ENCODE measurements at regions not wholly inside any gene's neighbourhood (a gene's known extent, or its start where the extent isn't known, plus 50 kb on each side); places are given as distances from the start of the nearest gene placed in this dataset.
"Not testable (repeated sequence)": the region's sequence is repeated elsewhere in the genome, so short reads cannot be mapped to it uniquely, and the experiment has no call there.

DNA sequence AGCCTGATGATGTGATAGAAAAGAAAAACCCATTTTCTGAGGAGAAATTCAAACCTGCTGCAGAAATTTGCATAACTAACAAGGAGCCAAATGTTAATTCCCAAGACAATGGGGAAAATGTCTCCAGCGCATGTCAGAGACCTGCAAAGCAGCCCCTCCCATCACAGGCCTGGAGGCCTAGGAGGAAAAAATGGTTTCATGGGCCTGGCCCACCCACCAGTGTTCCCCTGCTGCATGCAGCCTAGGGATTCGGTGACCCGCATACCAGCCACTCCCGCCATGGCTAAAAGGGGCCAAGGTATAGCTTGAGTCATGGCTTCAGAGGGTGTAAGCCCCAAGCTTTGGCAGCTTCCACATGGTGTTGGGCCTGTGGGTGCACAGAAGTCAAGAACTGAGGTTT is 147.7 kb upstream of the SLC24A3 start:
- H3K27ac Mint-ChIP-seq; H3K4me1 Mint-ChIP-seq (ENCODE audit: low read depth); H3K27me3 Mint-ChIP-seq; H3K4me3 Mint-ChIP-seq; H3K36me3 Mint-ChIP-seq (ENCODE audit: low read depth): not testable (repeated sequence)
- H3K9me3 Mint-ChIP-seq = peaks cover 24% of the 10 kb centered on the region

- no peaks in the 10 kb centered on the region for H3K27me3 Mint-ChIP-seq
- peaks cover 16% of the 10 kb centered on the region for H3K9me3 Mint-ChIP-seq
- H3K27ac Mint-ChIP-seq = no peak overlapping the region
- peaks cover 2% of the 10 kb centered on the region for H3K4me1 Mint-ChIP-seq (ENCODE audit: low read depth)
- peaks cover 4% of the 10 kb centered on the region for H3K36me3 Mint-ChIP-seq (ENCODE audit: low read depth)
- no peak overlapping the region for H3K4me3 Mint-ChIP-seq
These were observed 144.5 kb upstream of the SLC24A3 start for GRCh38 chr20:19067986-19068385.

DNA sequence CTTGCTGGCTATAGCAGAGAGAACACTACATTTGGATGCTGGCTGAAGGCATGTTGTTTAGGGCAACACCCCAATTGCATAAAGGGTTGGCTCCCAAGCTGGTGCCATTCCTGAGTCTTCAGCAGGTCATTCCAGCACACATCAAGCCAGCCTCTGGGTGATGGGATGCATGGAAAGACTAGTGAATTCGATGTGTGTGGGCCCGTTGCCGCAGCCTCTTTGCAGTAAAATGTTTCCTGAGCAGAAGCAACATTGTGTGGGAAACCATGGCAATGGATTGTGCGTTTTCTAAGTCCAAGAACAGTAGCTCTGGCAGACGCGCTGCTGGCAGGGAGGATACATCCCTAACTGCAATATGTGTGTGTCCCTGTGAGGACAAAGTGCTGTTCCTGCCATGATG is 142.4 kb upstream of the SLC24A3 start:
- Mint-ChIP-seq H3K27me3 (no peaks in the 10 kb centered on the region), H3K4me3 (no peak overlapping the region), H3K9me3 (peaks cover 5% of the 10 kb centered on the region), H3K4me1 (ENCODE audit: low read depth) (peaks cover 18% of the 10 kb centered on the region), H3K27ac (no peak overlapping the region), H3K36me3 (ENCODE audit: low read depth) (no peaks in the 10 kb centered on the region)

DNA sequence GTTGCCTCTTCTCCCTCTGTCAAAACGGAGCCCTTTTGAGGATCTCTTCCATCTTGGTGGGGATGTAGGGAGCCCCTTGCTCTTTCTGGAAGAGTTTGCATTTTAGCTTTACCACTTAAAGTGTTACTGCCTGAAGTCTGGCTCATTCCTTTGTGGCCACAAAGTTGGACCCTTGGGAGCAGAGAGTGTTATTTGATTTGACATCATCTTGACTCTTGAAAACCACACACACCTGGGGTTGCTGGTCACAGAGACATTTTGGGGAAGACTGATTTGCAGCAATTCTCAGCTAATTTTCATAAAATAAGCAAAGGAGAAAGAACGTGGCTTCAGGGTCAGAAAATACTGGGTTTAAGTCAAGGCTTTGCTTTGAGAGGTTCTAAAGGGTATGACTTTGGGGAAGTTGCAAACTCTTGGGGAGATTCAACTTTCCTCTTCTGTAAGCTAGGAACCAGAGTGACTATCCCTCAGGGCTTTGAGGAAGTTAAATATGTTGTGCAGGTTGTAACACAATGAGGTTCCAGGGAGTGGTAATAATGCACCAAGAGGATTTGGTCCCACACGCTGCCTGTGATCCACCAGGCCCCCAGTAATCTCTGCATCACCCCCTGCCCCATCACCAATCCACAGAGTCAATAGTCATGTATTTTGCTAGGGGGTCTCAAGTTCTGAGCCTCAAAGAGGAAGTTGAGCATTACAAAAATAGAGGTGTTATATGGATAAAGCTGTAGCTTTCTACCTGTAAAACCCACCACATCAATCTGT is 141.6 kb upstream of the SLC24A3 start:
- Mint-ChIP-seq H3K27ac (no peak overlapping the region), H3K27me3 (no peaks in the 10 kb centered on the region), H3K4me1 (ENCODE audit: low read depth) (peaks cover 25% of the 10 kb centered on the region), H3K9me3 (peaks cover 5% of the 10 kb centered on the region), H3K4me3 (no peak overlapping the region), H3K36me3 (ENCODE audit: low read depth) (no peaks in the 10 kb centered on the region)

DNA sequence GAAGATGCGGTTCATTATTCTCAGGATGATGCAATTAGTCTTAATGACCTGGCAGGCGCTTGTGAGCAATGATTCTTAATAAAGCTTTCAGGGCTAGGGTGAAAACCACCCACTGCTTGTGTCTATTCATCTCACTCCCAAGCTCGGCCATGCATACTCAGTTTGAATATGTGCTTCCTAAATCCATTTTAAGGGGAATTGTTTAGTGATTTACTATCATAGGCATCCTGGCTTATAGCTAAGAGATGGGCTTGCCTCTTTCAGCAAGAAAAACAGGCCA is 141.1 kb upstream of the SLC24A3 start:
- no peak overlapping the region for H3K27ac Mint-ChIP-seq

GRCh38 chr20:19071902-19072498 is 140.4 kb upstream of the SLC24A3 start:
- Mint-ChIP-seq H3K27ac (no peak overlapping the region), H3K4me3 (no peak overlapping the region), H3K9me3 (peaks cover 5% of the 10 kb centered on the region), H3K4me1 (ENCODE audit: low read depth) (peaks cover 25% of the 10 kb centered on the region), H3K36me3 (ENCODE audit: low read depth) (no peaks in the 10 kb centered on the region), H3K27me3 (no peaks in the 10 kb centered on the region)

More for the DNA sequence above, 141.1 kb upstream of the SLC24A3 start:
- H3K9me3 Mint-ChIP-seq = peaks cover 5% of the 10 kb centered on the region
- H3K4me3 Mint-ChIP-seq = no peak overlapping the region
- peaks cover 25% of the 10 kb centered on the region for H3K4me1 Mint-ChIP-seq (ENCODE audit: low read depth)
- no peaks in the 10 kb centered on the region for H3K36me3 Mint-ChIP-seq (ENCODE audit: low read depth)
- no peaks in the 10 kb centered on the region for H3K27me3 Mint-ChIP-seq

DNA sequence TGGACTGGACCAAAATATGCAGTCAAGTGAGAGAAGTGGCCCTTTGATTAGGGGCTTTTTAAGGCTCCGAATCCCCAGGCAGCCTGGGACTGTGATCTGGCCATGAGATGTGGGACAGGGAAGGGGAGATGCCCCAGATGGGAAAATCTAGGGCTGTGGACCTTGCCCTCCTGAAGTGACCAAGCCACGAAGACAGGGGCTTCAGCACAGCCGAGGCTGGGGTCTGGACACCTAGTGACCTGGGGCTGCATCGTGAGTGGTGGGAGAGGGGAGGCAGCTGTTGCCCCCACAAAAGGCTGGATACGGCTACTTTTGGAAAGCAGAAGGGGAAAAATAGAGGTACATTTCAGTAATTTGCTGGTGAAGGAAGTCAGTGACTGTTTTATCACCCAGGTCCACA is 139.5 kb upstream of the SLC24A3 start:
- H3K27ac Mint-ChIP-seq = no peak overlapping the region
- peaks cover 5% of the 10 kb centered on the region for H3K9me3 Mint-ChIP-seq
- no peaks in the 10 kb centered on the region for H3K27me3 Mint-ChIP-seq
- no peaks in the 10 kb centered on the region for H3K36me3 Mint-ChIP-seq (ENCODE audit: low read depth)
- no peak overlapping the region for H3K4me3 Mint-ChIP-seq
- H3K4me1 Mint-ChIP-seq (ENCODE audit: low read depth) = peaks cover 25% of the 10 kb centered on the region

GRCh38 chr20:19073584-19074218 is 138.7 kb upstream of the SLC24A3 start:
- Mint-ChIP-seq H3K27ac (no peak overlapping the region), H3K27me3 (no peaks in the 10 kb centered on the region), H3K4me1 (ENCODE audit: low read depth) (peaks cover 25% of the 10 kb centered on the region), H3K36me3 (ENCODE audit: low read depth) (no peaks in the 10 kb centered on the region), H3K4me3 (no peak overlapping the region), H3K9me3 (peaks cover 2% of the 10 kb centered on the region)

DNA sequence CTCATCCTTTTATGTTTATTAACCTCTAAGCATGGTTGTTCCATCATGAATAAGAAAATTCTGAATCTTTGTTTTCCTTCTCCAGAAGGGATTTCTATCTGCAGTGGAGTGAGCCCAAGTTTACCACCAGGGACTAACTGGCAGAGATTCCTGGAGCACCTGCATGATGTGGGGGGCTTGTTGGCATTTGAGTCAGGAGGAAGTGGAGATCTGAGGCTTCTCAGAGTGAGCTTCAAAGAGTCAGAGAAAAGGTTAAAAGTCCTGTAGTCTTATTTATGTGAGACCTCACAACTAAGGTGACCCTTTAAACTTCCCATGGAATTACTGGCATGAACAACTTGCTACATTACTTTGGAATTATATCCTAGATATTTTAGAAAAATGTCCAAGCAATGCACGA is 138.1 kb upstream of the SLC24A3 start:
- Mint-ChIP-seq H3K36me3 (ENCODE audit: low read depth) (no peaks in the 10 kb centered on the region), H3K4me3 (no peak overlapping the region), H3K9me3 (no peaks in the 10 kb centered on the region), H3K4me1 (ENCODE audit: low read depth) (peaks cover 25% of the 10 kb centered on the region), H3K27me3 (no peaks in the 10 kb centered on the region), H3K27ac (no peak overlapping the region)

- no peaks in the 10 kb centered on the region for H3K27me3 Mint-ChIP-seq
- H3K36me3 Mint-ChIP-seq (ENCODE audit: low read depth) = no peaks in the 10 kb centered on the region
- peak overlapping the region; percentile 1 for H3K4me3 Mint-ChIP-seq
- H3K9me3 Mint-ChIP-seq = no peaks in the 10 kb centered on the region
- H3K27ac Mint-ChIP-seq = no peak overlapping the region
- H3K4me1 Mint-ChIP-seq (ENCODE audit: low read depth) = peaks cover 25% of the 10 kb centered on the region
These were observed 137.5 kb upstream of the SLC24A3 start for GRCh38 chr20:19074828-19075516.

GRCh38 chr20:19077370-19078220 is 134.8 kb upstream of the SLC24A3 start:
- Mint-ChIP-seq H3K27ac (no peak overlapping the region), H3K4me3 (no peak overlapping the region)

GRCh38 chr20:19078448-19079373 is 133.7 kb upstream of the SLC24A3 start:
- peaks cover 21% of the 10 kb centered on the region for H3K4me1 Mint-ChIP-seq (ENCODE audit: low read depth)
- H3K36me3 Mint-ChIP-seq (ENCODE audit: low read depth) = no peaks in the 10 kb centered on the region
- no peaks in the 10 kb centered on the region for H3K9me3 Mint-ChIP-seq
- no peaks in the 10 kb centered on the region for H3K27me3 Mint-ChIP-seq
- H3K27ac Mint-ChIP-seq = no peak overlapping the region
- H3K4me3 Mint-ChIP-seq = no peak overlapping the region

More at GRCh38 chr20:19077370-19078220, 134.8 kb upstream of the SLC24A3 start:
- Mint-ChIP-seq H3K9me3 (no peaks in the 10 kb centered on the region), H3K4me1 (ENCODE audit: low read depth) (peaks cover 25% of the 10 kb centered on the region), H3K36me3 (ENCODE audit: low read depth) (no peaks in the 10 kb centered on the region), H3K27me3 (no peaks in the 10 kb centered on the region)

GRCh38 chr20:19079536-19080299 is 132.7 kb upstream of the SLC24A3 start:
- Mint-ChIP-seq H3K9me3 (no peaks in the 10 kb centered on the region), H3K4me3 (no peak overlapping the region), H3K4me1 (ENCODE audit: low read depth) (peaks cover 11% of the 10 kb centered on the region), H3K27me3 (no peaks in the 10 kb centered on the region), H3K27ac (no peak overlapping the region), H3K36me3 (ENCODE audit: low read depth) (no peaks in the 10 kb centered on the region)
